ENCODE measurements at regions not wholly inside any gene's neighbourhood (a gene's known extent, or its start where the extent isn't known, plus 50 kb on each side); places are given as distances from the start of the nearest gene placed in this dataset.

DNA sequence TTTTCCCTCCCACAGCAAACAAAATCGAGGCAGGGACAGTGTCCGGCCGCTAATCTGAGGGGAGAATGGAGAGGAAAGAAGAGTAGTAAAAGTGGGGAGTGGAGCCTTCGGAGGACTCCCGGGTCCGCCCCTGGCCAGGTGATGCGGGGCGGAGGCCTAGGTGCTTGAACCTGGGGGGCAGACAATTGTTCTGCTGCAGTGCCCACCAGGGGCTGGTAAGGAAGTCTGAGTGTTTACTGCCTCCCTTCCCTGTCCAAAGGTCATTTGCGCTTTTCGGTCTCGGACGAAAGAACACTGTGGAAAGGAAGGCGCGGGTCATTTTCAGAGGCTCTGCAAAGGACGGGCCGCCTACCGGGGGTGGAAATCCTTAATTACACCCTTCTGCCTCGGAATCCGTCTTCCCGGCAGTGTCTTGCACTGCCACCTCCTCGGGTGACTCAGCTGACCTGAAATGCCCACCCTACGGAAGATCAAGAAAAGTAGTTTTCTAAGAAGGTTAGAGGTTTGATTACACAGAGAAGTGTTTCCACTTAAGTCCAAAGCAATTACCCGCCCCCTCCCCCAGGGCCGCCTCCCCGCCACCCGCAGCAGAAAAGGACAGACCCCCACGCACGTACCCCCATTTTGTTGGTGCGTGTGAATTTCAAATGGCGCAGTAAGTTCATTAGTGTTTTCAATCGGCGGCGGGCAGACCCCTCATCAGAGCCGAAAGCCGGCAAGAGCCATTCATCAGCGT is 99.9 kb upstream of the TENM3 start:
- no peak for DNase-seq (ENCODE audit: low read depth)

DNA sequence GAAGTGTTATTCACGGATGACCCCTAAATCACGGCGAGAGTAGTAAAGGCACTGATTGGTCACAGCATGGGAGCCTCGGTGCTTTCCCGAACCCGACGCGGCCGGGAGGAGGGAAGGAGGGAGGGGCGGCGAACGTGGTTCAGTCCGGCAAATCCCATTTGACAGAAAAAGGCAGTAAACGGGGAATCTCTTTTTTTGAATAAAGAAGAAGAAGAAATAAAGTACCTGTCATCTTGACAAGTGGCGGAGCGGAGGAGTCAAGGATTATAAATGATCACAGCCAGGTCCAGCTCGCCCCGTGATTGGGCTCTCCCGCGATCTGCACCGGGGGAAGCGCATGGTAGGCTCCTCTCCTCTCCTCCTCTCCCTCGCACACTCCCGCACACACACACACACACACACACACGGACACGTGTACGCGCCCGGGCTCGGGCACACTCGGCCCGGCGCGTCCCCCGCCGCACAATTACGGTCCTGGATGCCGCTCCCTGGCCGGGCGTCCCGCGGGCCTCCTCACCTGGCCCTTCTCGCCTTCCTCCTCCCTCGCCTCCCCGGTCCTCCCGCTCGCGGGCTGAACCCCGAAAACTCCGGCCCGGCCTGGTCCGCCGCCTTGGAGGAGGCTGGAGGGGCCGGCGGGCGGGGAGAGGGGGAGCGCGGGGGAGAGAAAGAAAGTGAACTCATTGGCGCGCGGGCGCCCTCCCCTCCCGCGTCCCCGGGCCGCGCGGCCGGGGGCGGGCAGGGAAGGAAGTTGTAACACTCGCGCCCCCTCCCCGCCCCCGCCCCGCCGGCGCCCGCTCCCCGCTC is 99.2 kb upstream of the TENM3 start:
- no peak for DNase-seq (ENCODE audit: low read depth)

DNA sequence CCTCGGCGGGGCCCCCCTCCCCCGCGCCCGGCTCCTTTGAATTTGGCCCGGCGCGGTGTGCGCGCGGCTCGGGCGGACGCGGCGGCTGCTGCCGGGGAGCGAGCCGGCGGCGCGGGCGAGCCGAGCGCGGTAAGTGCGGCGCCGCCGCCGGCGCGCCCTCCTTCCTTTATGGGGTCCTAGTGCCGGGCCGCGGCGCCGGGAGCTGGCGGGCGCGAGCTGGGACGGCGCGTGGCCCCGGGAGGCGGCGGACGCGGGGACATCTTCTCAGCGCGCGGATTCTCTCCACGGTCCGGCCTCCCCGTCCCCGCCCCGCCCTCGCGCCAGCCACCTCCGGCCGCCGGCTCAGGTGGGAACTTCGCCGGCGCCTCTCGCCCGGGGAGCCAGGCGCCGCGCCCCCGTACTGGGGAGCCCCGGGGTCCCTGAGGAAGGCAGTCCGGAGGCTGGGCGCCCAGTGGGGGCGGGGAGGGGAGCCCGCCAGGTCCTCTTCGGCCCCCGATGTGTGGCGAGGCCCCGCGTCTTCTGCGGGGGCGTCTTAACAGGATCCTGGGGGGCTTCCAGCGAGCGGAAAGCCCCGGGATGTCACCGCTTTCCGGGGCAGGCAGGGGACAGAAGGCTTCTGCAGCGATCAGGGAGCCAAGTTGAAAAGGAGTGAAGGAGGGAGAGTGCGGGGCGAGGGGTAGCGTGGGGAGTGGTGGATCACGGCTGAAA is 98.4 kb upstream of the TENM3 start:
- DNase-seq (ENCODE audit: low read depth), result no peak

DNA sequence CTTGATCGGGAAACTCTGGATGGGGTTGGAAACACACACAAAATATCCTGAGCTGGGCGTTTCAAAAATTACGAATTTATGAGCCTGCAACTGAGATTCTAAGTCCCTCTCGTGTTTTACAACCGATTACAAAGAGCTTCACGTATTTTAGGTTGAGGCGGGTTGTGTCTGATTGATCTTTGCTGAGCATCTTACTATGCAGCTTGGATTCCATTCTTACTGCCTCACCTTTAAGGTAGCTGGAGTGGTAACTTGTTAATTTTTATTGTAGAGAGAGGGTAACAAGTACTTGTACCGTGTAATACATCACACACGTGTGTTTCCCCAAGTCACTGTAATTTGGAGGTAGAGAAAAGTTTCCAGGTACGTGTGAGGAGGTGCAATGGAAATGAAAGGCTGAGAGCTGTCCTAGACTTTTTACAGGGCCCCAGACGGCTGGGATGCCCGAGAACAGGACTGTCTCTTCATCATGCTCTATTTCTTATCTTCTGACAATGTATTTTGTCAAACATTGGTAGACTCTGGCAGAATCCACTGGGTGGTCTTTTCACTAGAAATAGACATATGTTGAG is 97.8 kb upstream of the TENM3 start:
- DNase-seq (ENCODE audit: low read depth), result no peak

DNA sequence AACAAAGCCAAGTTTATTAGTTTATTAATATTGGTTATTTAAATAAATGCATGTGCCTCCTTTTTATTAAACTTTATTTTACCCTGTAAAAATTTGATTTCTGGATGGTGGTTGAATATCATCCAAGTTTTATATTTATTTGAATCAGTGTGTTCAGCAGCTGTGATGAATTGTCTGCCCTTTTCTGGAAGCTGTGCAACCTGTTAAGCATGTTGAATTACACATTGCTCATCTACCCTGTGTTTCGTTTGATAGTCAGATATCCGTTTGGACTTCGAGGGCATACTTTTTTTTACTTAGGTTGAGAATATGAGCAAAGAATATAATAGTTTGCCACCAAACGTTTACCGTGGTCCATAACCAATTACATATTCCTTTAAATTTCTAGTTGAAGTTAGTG is 95.8 kb upstream of the TENM3 start:
- no peak for DNase-seq (ENCODE audit: low read depth)

DNA sequence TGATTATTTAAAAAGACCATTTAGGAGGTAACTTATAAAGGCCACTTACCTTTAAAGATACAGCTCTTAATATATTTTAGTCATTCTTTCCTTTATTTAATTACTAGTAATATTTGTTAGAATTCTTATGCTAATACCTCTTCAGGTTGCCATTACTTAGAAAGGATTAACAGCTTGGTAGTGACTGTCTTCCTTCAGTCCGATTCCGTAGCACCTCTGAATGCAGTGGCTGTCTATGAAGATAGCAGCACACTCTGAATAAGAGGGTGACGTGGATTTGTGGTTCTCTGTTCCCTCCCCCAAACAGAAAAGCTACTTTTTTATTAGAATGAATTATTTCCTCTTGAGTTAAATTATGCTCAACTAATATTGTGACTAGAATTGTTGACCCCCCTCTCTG is 92.6 kb upstream of the TENM3 start:
- DNase-seq (ENCODE audit: low read depth), result no peak

DNA sequence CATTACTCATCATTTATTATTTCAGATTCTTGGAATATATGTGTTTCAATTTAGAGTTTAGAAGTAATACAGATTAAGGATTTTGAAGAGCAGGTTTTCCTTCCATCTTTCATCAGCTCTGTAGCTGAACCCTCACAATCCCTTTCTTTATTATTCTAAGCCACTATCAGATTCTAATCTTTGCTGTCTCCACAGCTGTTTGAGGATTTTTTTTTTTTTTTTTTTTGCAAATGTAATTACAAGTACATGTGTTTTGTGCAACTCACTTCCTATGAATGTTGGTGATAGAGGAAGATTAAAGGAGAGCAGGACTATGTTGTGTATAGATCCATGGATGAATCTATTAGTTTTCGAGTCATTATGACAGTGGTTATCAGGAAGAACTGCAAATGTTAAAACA is 87.4 kb upstream of the TENM3 start:
- DNase-seq (ENCODE audit: low read depth), result no peak

DNA sequence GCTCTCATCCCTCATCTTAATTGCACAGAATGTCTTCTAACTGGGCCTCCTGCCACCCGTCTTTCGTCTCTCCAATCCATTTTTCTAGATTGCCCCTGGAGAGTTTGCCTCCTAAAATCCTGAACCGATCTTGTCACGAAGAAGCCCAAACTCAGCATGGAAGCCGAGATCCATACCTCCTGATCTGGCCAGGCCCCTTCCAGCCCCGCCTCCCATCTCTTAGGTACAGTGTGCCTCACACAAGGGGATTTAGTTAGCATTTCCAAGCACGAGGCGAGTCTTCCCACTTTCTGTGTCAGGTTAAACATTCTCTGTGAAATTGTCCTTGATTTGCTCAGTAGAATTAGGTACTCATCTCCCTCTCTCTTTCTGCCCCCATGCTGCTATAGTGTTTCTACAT is 80.0 kb upstream of the TENM3 start:
- no peak for DNase-seq (ENCODE audit: low read depth)

DNA sequence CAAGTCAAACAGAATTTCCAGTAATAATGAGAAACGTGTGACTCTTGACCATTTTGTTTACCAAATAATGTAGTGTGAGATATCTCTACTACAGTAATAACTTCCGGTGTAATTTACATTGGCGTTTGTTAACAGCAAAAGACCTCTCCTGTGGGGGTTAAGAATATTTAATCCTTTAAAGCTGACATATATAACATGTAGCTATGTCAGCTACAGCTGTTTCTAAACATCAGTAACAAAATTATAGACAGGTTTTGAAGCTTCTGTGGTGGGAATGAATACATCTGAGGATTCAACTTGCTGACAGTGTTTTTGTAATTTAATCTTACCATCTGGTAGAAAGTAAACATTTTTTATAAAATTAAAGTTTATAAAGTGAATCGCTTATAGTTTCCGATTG is 73.6 kb upstream of the TENM3 start:
- DNase-seq (ENCODE audit: low read depth), result no peak

DNA sequence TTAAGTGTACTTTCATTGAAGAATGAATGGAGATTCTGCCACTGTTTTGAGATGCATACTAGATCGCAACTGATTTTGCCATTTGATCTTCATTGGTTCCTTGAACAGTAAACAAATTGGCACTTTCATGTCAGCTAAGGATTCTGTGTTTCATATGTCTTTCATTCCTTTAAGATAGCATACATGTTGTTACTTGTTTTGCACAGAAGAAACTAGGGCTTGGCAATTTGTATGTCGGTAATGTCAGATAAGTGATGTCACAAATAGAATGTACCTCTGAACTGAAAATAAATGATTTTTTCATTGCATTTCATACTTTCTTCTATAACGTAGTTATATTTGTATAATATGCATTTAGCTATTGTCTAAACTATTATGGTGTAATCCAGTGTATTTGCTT is 73.2 kb upstream of the TENM3 start:
- DNase-seq (ENCODE audit: low read depth), result no peak

DNA sequence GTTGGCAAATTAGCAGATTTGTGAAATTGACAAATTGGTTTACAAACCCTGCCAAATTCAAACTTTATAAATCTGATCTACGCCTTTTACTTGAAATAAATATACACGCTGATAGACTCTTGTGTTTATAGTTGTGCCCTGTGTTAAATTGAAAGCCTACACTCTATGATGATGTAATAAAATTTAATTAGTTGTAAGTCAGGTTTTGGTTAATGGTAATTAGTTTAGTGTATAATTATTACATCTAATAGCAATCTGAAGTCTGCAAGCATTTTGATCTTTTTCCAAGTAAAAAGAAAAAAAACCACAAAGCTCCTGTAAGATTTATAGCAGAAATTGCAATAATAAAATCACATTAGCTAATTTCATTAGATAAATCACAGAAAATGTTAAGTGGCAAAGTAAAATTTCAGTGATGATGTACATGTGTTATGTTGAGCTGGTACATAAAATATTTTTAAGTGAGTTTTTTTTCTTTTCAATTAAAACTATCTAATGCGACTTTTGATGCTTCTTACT is 72.7 kb upstream of the TENM3 start:
- DNase-seq (ENCODE audit: low read depth), result no peak

DNA sequence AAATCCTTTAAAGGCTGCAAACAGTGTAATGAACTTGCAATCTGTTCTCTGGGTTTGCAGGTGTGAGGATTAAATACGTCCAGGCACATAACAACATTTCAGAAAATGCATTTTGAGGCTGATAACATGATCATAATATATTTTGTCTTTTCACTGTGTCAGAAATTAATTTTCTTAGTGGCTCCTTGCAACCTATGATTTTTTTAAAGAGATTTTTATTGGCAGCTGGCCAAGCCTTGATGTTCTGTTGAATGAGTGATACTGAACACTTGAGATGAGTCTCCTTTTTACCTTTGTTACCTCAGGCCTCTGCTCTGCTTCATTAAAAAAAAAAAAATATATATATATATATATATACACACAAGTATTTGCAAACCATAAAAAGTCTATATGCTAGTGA is 68.2 kb upstream of the TENM3 start:
- no peak for DNase-seq (ENCODE audit: low read depth)

DNA sequence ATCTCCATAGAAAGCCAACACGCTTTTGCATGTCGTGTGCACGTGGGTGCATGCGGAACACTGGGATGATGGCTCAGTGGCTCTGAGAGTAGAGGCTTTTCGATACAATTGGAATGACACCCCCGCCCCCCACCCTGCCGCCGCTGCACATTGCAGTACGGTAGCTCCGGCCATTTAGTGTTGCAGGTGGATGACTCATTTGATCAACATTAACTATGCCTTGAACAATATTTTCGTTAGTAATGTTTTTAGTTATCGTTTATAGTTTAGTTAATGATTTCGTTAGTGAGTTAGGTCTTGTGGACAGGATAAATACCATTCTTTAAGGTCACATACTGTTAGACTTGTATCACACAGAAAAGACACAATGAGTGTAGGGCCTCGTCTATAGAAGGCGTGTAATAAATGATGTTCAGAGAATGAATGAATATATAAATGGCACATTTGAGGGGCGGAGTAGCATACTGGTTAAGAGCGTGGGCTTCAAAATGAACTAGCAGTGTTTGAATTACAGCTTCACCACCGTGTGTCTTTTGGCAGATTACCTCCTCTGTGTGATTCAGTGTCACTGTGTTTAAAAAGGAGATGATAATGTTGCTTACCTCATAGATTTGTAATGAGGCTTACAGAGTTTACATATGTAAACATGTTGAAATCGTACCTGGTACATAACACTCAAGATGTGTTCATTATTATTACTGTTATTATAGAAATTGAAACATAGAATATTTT is 67.2 kb upstream of the TENM3 start:
- DNase-seq (ENCODE audit: low read depth), result no peak

DNA sequence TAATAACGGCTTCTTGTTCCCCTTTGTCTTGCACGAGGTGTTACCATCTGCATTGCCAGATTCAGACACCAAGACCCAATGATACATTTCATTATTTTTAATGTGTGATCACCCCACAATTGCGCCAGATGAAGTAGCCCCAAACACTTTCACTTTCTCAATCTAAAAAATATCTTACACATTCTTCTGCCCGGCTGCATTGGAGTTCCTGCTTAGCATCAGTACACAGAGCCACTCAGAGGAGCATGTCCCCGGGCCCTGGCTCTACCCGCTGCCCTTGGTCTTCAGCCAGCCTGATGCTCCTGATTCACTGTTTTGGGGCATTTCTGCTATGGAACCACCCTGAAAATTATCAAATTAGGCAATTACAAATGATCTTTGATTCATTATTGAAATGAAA is 66.0 kb upstream of the TENM3 start:
- DNase-seq (ENCODE audit: low read depth), result no peak

DNA sequence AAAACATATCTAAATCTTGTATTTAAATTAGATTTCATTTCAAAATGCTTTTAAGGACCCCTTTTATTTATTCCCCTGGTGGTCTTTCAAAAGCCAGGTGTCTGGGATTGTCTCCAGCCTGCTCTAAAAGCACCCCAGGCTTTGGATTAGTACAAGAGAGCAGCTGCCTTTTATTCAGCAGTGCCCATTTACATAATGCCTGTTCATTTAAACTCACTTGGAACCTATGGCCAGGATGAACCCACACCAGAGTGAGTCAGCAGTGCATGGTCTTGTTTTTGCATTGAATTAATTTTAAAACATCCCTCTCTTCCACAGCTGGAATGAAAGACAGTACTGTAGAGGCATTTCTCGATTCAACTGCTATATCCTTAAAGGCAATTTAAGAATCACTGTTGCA is 64.1 kb upstream of the TENM3 start:
- DNase-seq (ENCODE audit: low read depth), result no peak

DNA sequence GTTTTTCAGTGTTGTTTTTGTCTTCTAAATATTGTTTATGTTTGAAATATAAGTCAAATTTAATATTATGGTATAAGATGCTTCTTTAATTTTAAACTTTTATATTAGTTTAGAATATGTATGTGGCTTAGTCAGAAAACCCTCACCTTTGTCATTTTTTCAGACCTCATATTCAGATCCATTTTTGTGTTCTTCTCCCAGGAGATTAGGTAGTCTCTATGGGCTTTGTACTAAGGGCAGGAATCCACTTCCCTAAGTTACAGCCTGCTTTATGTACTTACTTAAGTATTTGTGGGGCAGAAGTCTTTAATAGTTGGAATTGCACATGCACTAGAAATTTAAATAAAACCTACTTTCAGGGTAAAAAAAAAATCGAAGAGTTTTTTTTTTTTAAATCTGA is 63.5 kb upstream of the TENM3 start:
- DNase-seq (ENCODE audit: low read depth), result no peak

DNA sequence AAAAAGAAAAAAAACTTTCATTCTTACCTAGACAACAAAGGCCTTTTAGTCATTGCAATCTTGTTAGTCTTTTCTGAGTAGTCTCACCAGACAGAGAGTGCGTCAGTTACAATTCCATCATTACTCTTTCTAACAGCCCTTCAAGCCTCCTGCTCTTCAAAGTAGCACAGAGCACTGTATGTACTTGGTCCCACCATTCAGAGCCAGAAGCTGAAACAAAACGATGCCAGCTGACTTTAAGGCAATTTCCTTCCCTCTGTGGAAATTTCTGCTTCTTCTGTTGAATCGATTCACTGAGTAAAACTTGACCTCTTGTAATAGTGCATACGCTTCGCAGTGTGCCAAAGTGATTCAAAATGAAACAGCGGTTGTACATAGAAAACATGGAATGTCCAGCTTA is 57.7 kb upstream of the TENM3 start:
- DNase-seq (ENCODE audit: low read depth), result no peak

DNA sequence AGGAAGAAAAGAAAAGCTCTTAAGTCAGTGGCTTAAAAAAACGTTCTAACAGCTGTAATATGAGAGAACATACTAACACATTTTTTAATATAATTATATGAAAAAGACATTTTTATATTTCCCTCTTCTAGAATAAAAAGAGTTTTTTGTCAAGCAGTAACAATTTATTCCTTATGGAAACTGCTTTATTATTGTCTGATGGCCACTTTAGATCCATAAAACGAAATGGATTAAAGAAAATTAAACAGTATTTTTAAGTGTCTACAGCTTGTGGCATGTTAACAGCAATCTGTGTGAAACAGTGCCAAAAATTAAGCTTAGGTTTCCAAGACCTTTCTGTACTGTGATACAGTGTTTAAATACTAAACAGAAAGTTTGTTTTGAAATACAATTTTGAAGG is 55.5 kb upstream of the TENM3 start:
- DNase-seq (ENCODE audit: low read depth), result no peak

DNA sequence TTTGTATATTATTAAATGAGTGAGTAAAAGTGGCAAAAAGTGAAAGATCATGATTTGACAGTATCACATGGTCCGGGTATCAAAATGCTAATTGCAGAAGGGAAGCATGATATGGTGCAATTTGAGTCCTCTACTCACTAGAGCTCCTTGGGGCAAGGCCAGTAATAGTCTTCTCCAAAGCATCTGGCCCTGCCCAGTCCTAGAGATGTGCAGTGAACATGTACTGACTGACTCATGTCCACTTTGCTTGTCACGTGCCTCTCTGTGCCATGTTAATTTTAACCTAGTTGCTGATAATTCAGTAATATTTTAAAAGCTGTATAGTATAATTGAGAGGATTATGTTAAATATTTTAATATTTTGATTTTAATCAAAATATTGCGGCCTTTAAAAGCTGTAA is 54.6 kb upstream of the TENM3 start:
- DNase-seq (ENCODE audit: low read depth), result no peak

DNA sequence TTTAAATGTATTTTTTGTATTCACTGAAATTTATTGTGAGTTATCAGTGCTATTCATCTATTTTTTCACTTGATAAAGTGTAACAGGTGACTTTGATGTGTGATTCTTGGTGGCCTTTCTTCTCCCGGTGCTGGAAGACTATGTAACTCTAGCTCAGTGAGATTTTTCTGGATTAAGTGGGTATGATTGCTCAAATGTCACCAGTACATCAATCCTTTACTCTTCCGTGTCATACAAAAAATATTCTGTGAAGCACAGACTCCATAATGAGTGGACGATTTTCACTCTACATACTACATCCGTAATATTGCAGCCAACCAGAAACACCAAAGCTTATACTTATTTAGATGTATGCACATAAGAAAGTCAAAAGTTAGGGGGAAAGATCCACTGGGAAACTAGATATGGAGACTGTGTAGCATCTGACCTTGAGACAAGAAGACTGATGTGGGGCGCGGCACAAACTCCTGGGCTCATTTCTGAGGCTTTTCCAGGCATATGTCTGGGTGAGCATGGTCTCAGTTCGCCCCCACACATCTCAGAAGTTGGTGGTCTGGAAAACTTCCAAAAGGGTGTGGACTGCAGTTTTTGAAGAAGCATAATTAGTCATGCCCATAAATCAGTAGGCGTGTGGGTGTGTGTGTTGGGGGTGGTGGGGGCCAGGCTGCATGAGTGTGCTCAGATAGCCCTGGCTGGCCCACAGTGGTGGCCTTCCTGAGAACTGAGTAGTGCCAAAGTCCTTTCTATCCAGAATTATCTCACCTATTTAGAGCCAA is 53.9 kb upstream of the TENM3 start:
- no peak for DNase-seq (ENCODE audit: low read depth)

DNA sequence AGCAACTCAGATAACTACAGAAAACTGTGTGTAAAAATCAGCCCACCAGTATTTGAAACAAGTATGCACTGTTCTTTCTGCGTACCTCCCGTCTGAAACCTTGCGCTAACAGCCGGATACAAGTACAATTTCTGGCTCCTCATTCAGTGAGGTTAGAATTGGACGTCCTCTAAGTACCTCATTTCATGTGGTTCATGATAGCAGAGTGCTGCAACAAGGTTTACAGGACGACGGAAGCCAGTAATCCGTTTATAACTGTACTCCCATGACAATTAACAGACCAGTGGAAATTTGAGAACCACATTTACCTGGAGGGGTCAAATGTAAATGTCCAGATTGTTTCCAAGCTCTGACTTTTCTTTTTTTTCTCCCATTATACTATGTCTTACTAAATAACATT is 52.9 kb upstream of the TENM3 start:
- no peak for DNase-seq (ENCODE audit: low read depth)

Data from activated T-helper 1 cell treated with Interleukin-2 at 50 U/mL for 16 hours (primary cell).